ENCODE measurements at regions not wholly inside any gene's neighbourhood (a gene's known extent, or its start where the extent isn't known, plus 50 kb on each side); places are given as distances from the start of the nearest gene placed in this dataset.

DNA sequence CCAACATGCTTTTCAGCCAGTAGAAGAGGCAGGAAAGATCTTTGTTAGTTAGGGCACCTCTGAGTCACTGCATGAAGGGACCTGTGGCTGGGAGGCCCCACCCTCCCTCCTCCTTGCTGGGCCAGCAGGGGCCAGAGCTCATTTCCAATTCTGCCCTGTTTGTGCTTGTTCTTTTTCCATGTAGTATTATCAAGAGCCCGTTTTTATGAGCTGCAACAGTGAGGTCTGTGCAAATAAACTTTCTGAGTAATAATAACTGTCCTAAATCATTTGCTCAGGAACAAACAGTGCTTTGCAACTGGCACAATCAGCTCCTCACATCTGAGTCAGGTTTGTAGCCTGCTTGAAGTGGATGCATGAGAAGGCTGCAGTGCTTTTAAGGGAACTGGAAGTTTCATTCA lies 128.0 kb downstream of the ARL4C start:
- TF ChIP-seq POLR2AphosphoS5 (IDR thresholded peaks at IDR 0.05): peak; percentile 63
- TF ChIP-seq, protein P1, sequence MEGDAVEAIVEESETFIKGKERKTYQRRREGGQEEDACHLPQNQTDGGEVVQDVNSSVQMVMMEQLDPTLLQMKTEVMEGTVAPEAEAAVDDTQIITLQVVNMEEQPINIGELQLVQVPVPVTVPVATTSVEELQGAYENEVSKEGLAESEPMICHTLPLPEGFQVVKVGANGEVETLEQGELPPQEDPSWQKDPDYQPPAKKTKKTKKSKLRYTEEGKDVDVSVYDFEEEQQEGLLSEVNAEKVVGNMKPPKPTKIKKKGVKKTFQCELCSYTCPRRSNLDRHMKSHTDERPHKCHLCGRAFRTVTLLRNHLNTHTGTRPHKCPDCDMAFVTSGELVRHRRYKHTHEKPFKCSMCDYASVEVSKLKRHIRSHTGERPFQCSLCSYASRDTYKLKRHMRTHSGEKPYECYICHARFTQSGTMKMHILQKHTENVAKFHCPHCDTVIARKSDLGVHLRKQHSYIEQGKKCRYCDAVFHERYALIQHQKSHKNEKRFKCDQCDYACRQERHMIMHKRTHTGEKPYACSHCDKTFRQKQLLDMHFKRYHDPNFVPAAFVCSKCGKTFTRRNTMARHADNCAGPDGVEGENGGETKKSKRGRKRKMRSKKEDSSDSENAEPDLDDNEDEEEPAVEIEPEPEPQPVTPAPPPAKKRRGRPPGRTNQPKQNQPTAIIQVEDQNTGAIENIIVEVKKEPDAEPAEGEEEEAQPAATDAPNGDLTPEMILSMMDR (IDR thresholded peaks at IDR 0.05): no peak

Data from gastroesophageal sphincter (tissue), 3 donors.